ENCODE measurements at regions not wholly inside any gene's neighbourhood (a gene's known extent, or its start where the extent isn't known, plus 50 kb on each side); places are given as distances from the start of the nearest gene placed in this dataset.

- no peak for TF ChIP-seq EZH2 (IDR thresholded peaks at IDR 0.05; ENCODE audit: insufficient read depth, poor library complexity, severe bottlenecking)
- TF ChIP-seq EZH2phosphoT487 (IDR thresholded peaks at IDR 0.05; ENCODE audit: insufficient read depth, low read depth) = no peak
These were observed 82.6 kb upstream of the CCN6 start for GRCh38 chr6:111971181-111971841.

All from GM23248 (cell line).